ENCODE measurements at regions not wholly inside any gene's neighbourhood (a gene's known extent, or its start where the extent isn't known, plus 50 kb on each side); places are given as distances from the start of the nearest gene placed in this dataset.
A peak's percentile ranks its signal among the peaks of the same experiment; 100 is the strongest.

GRCh38 chr1:232528472-232529089 is 101.4 kb downstream of the SIPA1L2 start:
- Histone ChIP-seq H3K9me3 (ENCODE audit: low read depth, low read length, poor library complexity, severe bottlenecking) (no peaks in the 10 kb centered on the region), H3K4me3 (ENCODE audit: low read depth, low read length, poor library complexity, severe bottlenecking) (no peak overlapping the region), H3K27ac (ENCODE audit: low read depth, low read length, poor library complexity, severe bottlenecking) (no peak overlapping the region), H3K4me1 (ENCODE audit: insufficient read depth, low read length, poor library complexity, severe bottlenecking) (peaks cover 7% of the 10 kb centered on the region), H3K27me3 (replicated peaks; ENCODE audit: insufficient read depth, low read depth, low read length, poor library complexity) (no peaks in the 10 kb centered on the region), H3K36me3 (ENCODE audit: insufficient read depth, low read length, poor library complexity, severe bottlenecking) (no peaks in the 10 kb centered on the region)
- POLR2A ChIA-PET (ENCODE audit: low non-redundant PET) = no interaction called here
- intact Hi-C loops (cut with micrococcal nuclease; ENCODE audit: unreplicated experiment) = no loop called here
- no TSS peak for BruUV-seq (replicated peaks)
- no peak for DNase-seq (ENCODE audit: low spot score)
- no peak for TF ChIP-seq CTCF (conservative IDR thresholded peaks at IDR 0.05; ENCODE audit: low read depth, low read length)
- no peak for TF ChIP-seq EZH2 (IDR thresholded peaks at IDR 0.05; ENCODE audit: borderline replicate concordance, low read depth, low read length, poor library complexity, severe bottlenecking)
- CTCF ChIA-PET = no interaction called here

GRCh38 chr1:232524056-232524455 is 105.9 kb downstream of the SIPA1L2 start:
- Histone ChIP-seq H3K36me3 (ENCODE audit: insufficient read depth, low read length, poor library complexity, severe bottlenecking) (no peaks in the 10 kb centered on the region), H3K27me3 (replicated peaks; ENCODE audit: insufficient read depth, low read depth, low read length, poor library complexity) (no peaks in the 10 kb centered on the region), H3K27ac (ENCODE audit: low read depth, low read length, poor library complexity, severe bottlenecking) (no peak overlapping the region), H3K4me1 (ENCODE audit: insufficient read depth, low read length, poor library complexity, severe bottlenecking) (peaks cover 16% of the 10 kb centered on the region), H3K4me3 (ENCODE audit: low read depth, low read length, poor library complexity, severe bottlenecking) (no peak overlapping the region), H3K9me3 (ENCODE audit: low read depth, low read length, poor library complexity, severe bottlenecking) (no peaks in the 10 kb centered on the region)
- DNase-seq (ENCODE audit: low spot score) = peak; percentile 48
- CTCF ChIA-PET = no interaction called here
- POLR2A ChIA-PET (ENCODE audit: low non-redundant PET) = no interaction called here
- intact Hi-C loops (cut with micrococcal nuclease; ENCODE audit: unreplicated experiment) = no loop called here
- BruUV-seq (replicated peaks) = no TSS peak
- no peak for TF ChIP-seq CTCF (conservative IDR thresholded peaks at IDR 0.05; ENCODE audit: low read depth, low read length)
- TF ChIP-seq EZH2 (IDR thresholded peaks at IDR 0.05; ENCODE audit: borderline replicate concordance, low read depth, low read length, poor library complexity, severe bottlenecking) = no peak

- CTCF ChIA-PET = no interaction called here
- Histone ChIP-seq H3K27ac (ENCODE audit: low read depth, low read length, poor library complexity, severe bottlenecking) (no peak overlapping the region), H3K36me3 (ENCODE audit: insufficient read depth, low read length, poor library complexity, severe bottlenecking) (no peaks in the 10 kb centered on the region), H3K9me3 (ENCODE audit: low read depth, low read length, poor library complexity, severe bottlenecking) (no peaks in the 10 kb centered on the region), H3K4me3 (ENCODE audit: low read depth, low read length, poor library complexity, severe bottlenecking) (no peak overlapping the region), H3K27me3 (replicated peaks; ENCODE audit: insufficient read depth, low read depth, low read length, poor library complexity) (no peaks in the 10 kb centered on the region), H3K4me1 (ENCODE audit: insufficient read depth, low read length, poor library complexity, severe bottlenecking) (peaks cover 16% of the 10 kb centered on the region)
- BruUV-seq (replicated peaks) = no TSS peak
- POLR2A ChIA-PET (ENCODE audit: low non-redundant PET) = no interaction called here
- no peak for DNase-seq (ENCODE audit: low spot score)
- intact Hi-C loops (cut with micrococcal nuclease; ENCODE audit: unreplicated experiment) = no loop called here
- no peak for TF ChIP-seq CTCF (conservative IDR thresholded peaks at IDR 0.05; ENCODE audit: low read depth, low read length)
- no peak for TF ChIP-seq EZH2 (IDR thresholded peaks at IDR 0.05; ENCODE audit: borderline replicate concordance, low read depth, low read length, poor library complexity, severe bottlenecking)
These were observed 107.7 kb downstream of the SIPA1L2 start for GRCh38 chr1:232522189-232522588.
